HCT116 (cell line): ENCODE measurements at regions not wholly inside any gene's neighbourhood (a gene's known extent, or its start where the extent isn't known, plus 50 kb on each side); places are given as distances from the start of the nearest gene placed in this dataset.

Source experiments
- ATAC-seq: fragments of 200-7000 bp; cut with Tn5 transposase; 2 replicates; pipeline ENCODE4 v1.9.1; 2020; ENCODE audit warnings: mild to moderate bottlenecking, moderate library complexity
- BruUV-seq: library from RNA; stranded (reverse); fragments of 400-500 nt; replicated peaks from 2 replicates; lab custom pipeline; 2021; lab: Mats Ljungman, UMichigan
- CTCF ChIA-PET: fragments of 300-600 bp; sonication (Branson Sonifier 250); formaldehyde crosslinking; loops from one replicate; lab custom pipeline; 2021; ENCODE audit warnings: antibody characterized with exemption; lab: Charles Lee
- POLR2A ChIA-PET: fragments of 300-600, 350-600 bp; sonication (Branson Sonifier 250); formaldehyde crosslinking; loops from one replicate; lab custom pipeline; 2021; ENCODE audit warnings: antibody characterized with exemption; lab: Charles Lee
- RAD21 ChIA-PET, 2 experiments: fragments of 300-600 bp; sonication (Branson Sonifier 250); formaldehyde crosslinking; loops; one replicate each; lab custom pipeline; 2023; ENCODE audit warnings: low total read pairs in 2 of 2; ENCODE audit not compliant: uncharacterized antibody in 2 of 2, unreplicated experiment in 2 of 2, low non-redundant PET in 1 of 2; lab: Charles Lee
- DNase-seq: peaks from one replicate; pipeline ENCODE4 v3.0.0-alpha.2; 2010; ENCODE audit warnings: low read depth, low spot score
- H2AFZ ChIP-seq: fragments of 200-600 bp; shearing (Covaris generic), sonication (generic); 2 replicates; pipeline ENCODE4 v1.6.1; 2017; ENCODE audit warnings: low read depth, mixed run types, mixed read lengths, antibody characterized with exemption, low read length; ENCODE audit not compliant: poor library complexity, severe bottlenecking
- H3K27ac ChIP-seq: 2 replicates; pipeline ENCODE4 v1.5.1; 2012; ENCODE audit warnings: low read depth, low read length
- H3K27me3 ChIP-seq: fragments of 200-600 bp; sonication (generic); 2 replicates; pipeline ENCODE4 v1.6.1; 2016; ENCODE audit warnings: mixed run types, low read length, mixed read lengths; ENCODE audit not compliant: insufficient read depth
- H3K36me3 ChIP-seq, 2 experiments: fragments of 200-500 bp in 1 of 2; fragments of 200-600 bp in 1 of 2; sonication (Bioruptor generic) in 1 of 2; sonication (generic) in 1 of 2; 2 replicates each; pipeline versions ENCODE4 v1.5.1 to v1.6.1; 2014 to 2016; ENCODE audit warnings: low read length in 2 of 2, inconsistent platforms in 1 of 2, mixed read lengths in 1 of 2, mixed run types in 1 of 2; ENCODE audit not compliant: insufficient read depth in 2 of 2, control insufficient read depth in 1 of 2
- H3K4me1 ChIP-seq, 2 experiments: fragments of 200-600 bp in 1 of 2; sonication (generic) in 1 of 2; 2 replicates each; pipeline versions ENCODE4 v1.5.1 to v1.6.1; 2012 to 2017; ENCODE audit warnings: low read length in 2 of 2, inconsistent platforms in 1 of 2, mild to moderate bottlenecking in 1 of 2, mixed read lengths in 1 of 2, mixed run types in 1 of 2, moderate library complexity in 1 of 2; ENCODE audit not compliant: insufficient read depth in 2 of 2, control insufficient read depth in 1 of 2
- H3K4me2 ChIP-seq: fragments of 200-600 bp; sonication (generic); 2 replicates; pipeline ENCODE4 v1.6.1; 2017; ENCODE audit warnings: mixed run types, low read length, mixed read lengths
- H3K4me3 ChIP-seq, 2 experiments: fragments of 200-600 bp in 1 of 2; sonication (generic) in 1 of 2; replicated peaks in 1 of 2; 2 replicates each; pipeline ENCODE4 v1.5.1; 2011 to 2016; ENCODE audit warnings: low read length in 2 of 2, control low read depth in 1 of 2, low read depth in 1 of 2, mild to moderate bottlenecking in 1 of 2, mixed read lengths in 1 of 2, mixed run types in 1 of 2
- H3K79me2 ChIP-seq: fragments of 200-600 bp; sonication (generic); 2 replicates; pipeline ENCODE4 v1.6.1; 2017; ENCODE audit warnings: mild to moderate bottlenecking, mixed run types, low read length, moderate library complexity, mixed read lengths; ENCODE audit not compliant: insufficient read depth
- H3K9ac ChIP-seq: fragments of 200-600 bp; sonication (generic); 2 replicates; pipeline ENCODE4 v1.6.1; 2016; ENCODE audit warnings: low read length, mixed read lengths
- H3K9me2 ChIP-seq: fragments of 200-600 bp; sonication (generic), shearing (Covaris generic); 2 replicates; pipeline ENCODE4 v1.6.1; 2017; ENCODE audit warnings: mixed run types, mild to moderate bottlenecking, moderate library complexity; ENCODE audit not compliant: insufficient read depth
- H3K9me3 ChIP-seq, 2 experiments: fragments of 200-500 bp in 1 of 2; fragments of 200-600 bp in 1 of 2; sonication (Bioruptor generic) in 1 of 2; sonication (generic) in 1 of 2; 2 replicates each; pipeline ENCODE4 v1.6.1; 2014 to 2017; ENCODE audit warnings: low read length in 2 of 2, mixed read lengths in 2 of 2, inconsistent platforms in 1 of 2, low read depth in 1 of 2, mild to moderate bottlenecking in 1 of 2, mixed run types in 1 of 2, moderate library complexity in 1 of 2; ENCODE audit not compliant: control insufficient read depth in 1 of 2, insufficient read depth in 1 of 2
- H4K20me1 ChIP-seq: fragments of 200-600 bp; sonication (generic), shearing (Covaris generic); 2 replicates; pipeline ENCODE4 v1.6.1; 2017; ENCODE audit warnings: mixed run types, mild to moderate bottlenecking, moderate library complexity; ENCODE audit not compliant: insufficient read depth
- CBX3 ChIP-seq: IDR thresholded peaks from 2 replicates; pipeline ENCODE4 v1.6.1; 2012; ENCODE audit warnings: low read depth
- CEBPB ChIP-seq: IDR thresholded peaks from 2 replicates; pipeline ENCODE4 v1.6.1; 2012; ENCODE audit warnings: low read depth
- EGR1 ChIP-seq: IDR thresholded peaks from 2 replicates; pipeline ENCODE4 v1.6.1; 2012; ENCODE audit warnings: low read depth
- EZH2 ChIP-seq: fragments of 200-600 bp; sonication (generic); IDR thresholded peaks from 2 replicates; pipeline ENCODE4 v1.6.1; 2017; ENCODE audit warnings: antibody characterized with exemption, mixed run types
- FOSL1 ChIP-seq: IDR thresholded peaks from 2 replicates; pipeline ENCODE4 v1.6.1; 2012; ENCODE audit warnings: low read depth
- JUND ChIP-seq: IDR thresholded peaks from 2 replicates; pipeline ENCODE4 v1.6.1; 2012
- MAX ChIP-seq: IDR thresholded peaks from 2 replicates; pipeline ENCODE4 v1.6.1; 2012
- REST ChIP-seq: IDR thresholded peaks from 2 replicates; pipeline ENCODE4 v1.6.1; 2012; ENCODE audit warnings: low read depth
- SIN3A ChIP-seq: IDR thresholded peaks from 2 replicates; pipeline ENCODE4 v1.6.1; 2012; ENCODE audit warnings: low read depth
- SRF ChIP-seq: IDR thresholded peaks from 2 replicates; pipeline ENCODE4 v1.6.1; 2012; ENCODE audit warnings: low read depth
- TCF7L2 ChIP-seq: IDR thresholded peaks from 2 replicates; pipeline ENCODE4 v1.7.0; 2011; ENCODE audit warnings: borderline replicate concordance, inconsistent platforms; ENCODE audit not compliant: insufficient read depth, insufficient read length; ENCODE audit errors: extremely low read depth
- YY1 ChIP-seq: IDR thresholded peaks from 2 replicates; pipeline ENCODE4 v1.6.1; 2011; ENCODE audit warnings: low read length, low read depth, moderate library complexity, mild to moderate bottlenecking; ENCODE audit not compliant: insufficient replicate concordance; ENCODE audit errors: extremely low read depth
- ZFX ChIP-seq: fragments of 450-650 bp; IDR thresholded peaks from 2 replicates; pipeline ENCODE4 v1.6.1; 2017
- intact Hi-C: fragments of 100-400 bp; cut with micrococcal nuclease; formaldehyde crosslinking; loops from 2 replicates; pipeline ENCODE4 v1.10.0; 2022
- TF ChIP-seq, protein P1 (sequence below): IDR thresholded peaks from 2 replicates; pipeline ENCODE4 v1.6.1; 2012
- TF ChIP-seq, protein P2 (sequence below): IDR thresholded peaks from 2 replicates; pipeline ENCODE4 v1.6.1; 2011; ENCODE audit warnings: mild to moderate bottlenecking, low read length, moderate library complexity; ENCODE audit not compliant: insufficient replicate concordance; ENCODE audit errors: extremely low read depth

DNA sequence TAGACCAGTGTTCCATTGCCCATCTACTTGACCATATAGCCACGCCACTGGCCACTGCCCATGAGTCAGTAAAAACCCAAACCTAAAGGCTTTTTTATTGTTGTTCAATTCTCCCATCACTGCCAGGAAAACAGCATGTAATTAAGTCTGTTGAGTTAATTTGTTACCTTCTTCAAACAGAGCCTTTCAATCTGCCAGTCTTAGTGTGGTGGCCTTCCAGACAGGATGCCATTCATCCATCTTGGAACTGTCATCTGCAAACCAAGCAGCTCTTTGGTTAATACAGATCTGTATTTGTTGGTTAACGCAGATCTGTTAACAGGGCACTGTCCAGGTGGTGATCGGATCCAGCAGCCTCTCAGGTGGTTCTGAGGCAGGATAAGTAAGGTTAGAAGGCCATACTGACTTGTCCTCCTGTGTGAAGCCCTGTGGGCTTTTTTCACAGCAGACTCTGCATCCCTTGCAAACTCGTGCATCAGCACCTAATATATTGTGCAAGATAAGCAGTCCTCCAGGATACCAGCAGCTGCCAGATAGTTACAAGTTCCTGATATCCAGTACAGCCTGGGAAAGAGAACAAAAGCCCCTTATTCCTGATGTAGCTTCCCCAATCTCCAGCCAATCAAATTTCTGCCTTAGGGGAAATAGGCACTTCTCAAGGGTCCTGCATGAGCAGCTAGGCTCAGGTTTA is 59.1 kb upstream of the DHRS4 start:
- Histone ChIP-seq H3K9ac (no peak overlapping the region), H2AFZ (no peak overlapping the region), H4K20me1 (no peaks in the 10 kb centered on the region), H3K79me2 (no peaks in the 10 kb centered on the region), H3K9me3 (no peaks in the 10 kb centered on the region), H3K27me3 (no peaks in the 10 kb centered on the region), H3K4me1 (no peaks in the 10 kb centered on the region), H3K9me2 (no peaks in the 10 kb centered on the region), H3K4me2 (no peak overlapping the region), H3K36me3 (no peaks in the 10 kb centered on the region), H3K4me3 (no peak overlapping the region)
- RAD21 ChIA-PET: no interaction called here
- no peak for DNase-seq
- intact Hi-C loops: no loop called here
- POLR2A ChIA-PET: no interaction called here
- no peak for ATAC-seq
- CTCF ChIA-PET: no interaction called here
- BruUV-seq: no TSS peak
- TF ChIP-seq YY1 (no peak), CBX3 (no peak), EGR1 (no peak), EZH2 (no peak), TCF7L2 (no peak), MAX (no peak), CEBPB (no peak), FOSL1 (no peak), SRF (no peak), JUND (no peak), SIN3A (no peak), REST (no peak), ZFX (no peak)
- TF ChIP-seq, protein P1, sequence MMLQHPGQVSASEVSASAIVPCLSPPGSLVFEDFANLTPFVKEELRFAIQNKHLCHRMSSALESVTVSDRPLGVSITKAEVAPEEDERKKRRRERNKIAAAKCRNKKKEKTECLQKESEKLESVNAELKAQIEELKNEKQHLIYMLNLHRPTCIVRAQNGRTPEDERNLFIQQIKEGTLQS: no peak
- TF ChIP-seq, protein P2, sequence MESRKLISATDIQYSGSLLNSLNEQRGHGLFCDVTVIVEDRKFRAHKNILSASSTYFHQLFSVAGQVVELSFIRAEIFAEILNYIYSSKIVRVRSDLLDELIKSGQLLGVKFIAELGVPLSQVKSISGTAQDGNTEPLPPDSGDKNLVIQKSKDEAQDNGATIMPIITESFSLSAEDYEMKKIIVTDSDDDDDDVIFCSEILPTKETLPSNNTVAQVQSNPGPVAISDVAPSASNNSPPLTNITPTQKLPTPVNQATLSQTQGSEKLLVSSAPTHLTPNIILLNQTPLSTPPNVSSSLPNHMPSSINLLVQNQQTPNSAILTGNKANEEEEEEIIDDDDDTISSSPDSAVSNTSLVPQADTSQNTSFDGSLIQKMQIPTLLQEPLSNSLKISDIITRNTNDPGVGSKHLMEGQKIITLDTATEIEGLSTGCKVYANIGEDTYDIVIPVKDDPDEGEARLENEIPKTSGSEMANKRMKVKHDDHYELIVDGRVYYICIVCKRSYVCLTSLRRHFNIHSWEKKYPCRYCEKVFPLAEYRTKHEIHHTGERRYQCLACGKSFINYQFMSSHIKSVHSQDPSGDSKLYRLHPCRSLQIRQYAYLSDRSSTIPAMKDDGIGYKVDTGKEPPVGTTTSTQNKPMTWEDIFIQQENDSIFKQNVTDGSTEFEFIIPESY: no peak
- TF ChIP-seq, all 23 proteins: peak for 0
- no peak overlapping the region for H3K27ac ChIP-seq
